HCT116 (cell line): ENCODE measurements at regions not wholly inside any gene's neighbourhood (a gene's known extent, or its start where the extent isn't known, plus 50 kb on each side); places are given as distances from the start of the nearest gene placed in this dataset.
"Not testable (repeated sequence)": the region's sequence is repeated elsewhere in the genome, so short reads cannot be mapped to it uniquely, and the experiment has no call there.

ENCODE experiments used
- ATAC-seq: fragments of 200-7000 bp; cut with Tn5 transposase; 2 replicates; pipeline ENCODE4 v1.9.1; 2020; ENCODE audit warnings: mild to moderate bottlenecking, moderate library complexity
- BruUV-seq: library from RNA; stranded (reverse); fragments of 400-500 nt; replicated peaks from 2 replicates; lab custom pipeline; 2021; lab: Mats Ljungman, UMichigan
- CTCF ChIA-PET: fragments of 300-600 bp; sonication (Branson Sonifier 250); formaldehyde crosslinking; loops from one replicate; lab custom pipeline; 2021; ENCODE audit warnings: antibody characterized with exemption; lab: Charles Lee
- POLR2A ChIA-PET: fragments of 300-600, 350-600 bp; sonication (Branson Sonifier 250); formaldehyde crosslinking; loops from one replicate; lab custom pipeline; 2021; ENCODE audit warnings: antibody characterized with exemption; lab: Charles Lee
- RAD21 ChIA-PET, 2 experiments: fragments of 300-600 bp; sonication (Branson Sonifier 250); formaldehyde crosslinking; loops; one replicate each; lab custom pipeline; 2023; ENCODE audit warnings: low total read pairs in 2 of 2; ENCODE audit not compliant: uncharacterized antibody in 2 of 2, unreplicated experiment in 2 of 2, low non-redundant PET in 1 of 2; lab: Charles Lee
- DNase-seq: peaks from one replicate; pipeline ENCODE4 v3.0.0-alpha.2; 2010; ENCODE audit warnings: low read depth, low spot score
- H2AFZ ChIP-seq: fragments of 200-600 bp; shearing (Covaris generic), sonication (generic); 2 replicates; pipeline ENCODE4 v1.6.1; 2017; ENCODE audit warnings: low read depth, mixed run types, mixed read lengths, antibody characterized with exemption, low read length; ENCODE audit not compliant: poor library complexity, severe bottlenecking
- H3K27ac ChIP-seq: 2 replicates; pipeline ENCODE4 v1.5.1; 2012; ENCODE audit warnings: low read depth, low read length
- H3K27me3 ChIP-seq: fragments of 200-600 bp; sonication (generic); 2 replicates; pipeline ENCODE4 v1.6.1; 2016; ENCODE audit warnings: mixed run types, low read length, mixed read lengths; ENCODE audit not compliant: insufficient read depth
- H3K36me3 ChIP-seq, 2 experiments: fragments of 200-500 bp in 1 of 2; fragments of 200-600 bp in 1 of 2; sonication (Bioruptor generic) in 1 of 2; sonication (generic) in 1 of 2; 2 replicates each; pipeline versions ENCODE4 v1.5.1 to v1.6.1; 2014 to 2016; ENCODE audit warnings: low read length in 2 of 2, inconsistent platforms in 1 of 2, mixed read lengths in 1 of 2, mixed run types in 1 of 2; ENCODE audit not compliant: insufficient read depth in 2 of 2, control insufficient read depth in 1 of 2
- H3K4me1 ChIP-seq, 2 experiments: fragments of 200-600 bp in 1 of 2; sonication (generic) in 1 of 2; 2 replicates each; pipeline versions ENCODE4 v1.5.1 to v1.6.1; 2012 to 2017; ENCODE audit warnings: low read length in 2 of 2, inconsistent platforms in 1 of 2, mild to moderate bottlenecking in 1 of 2, mixed read lengths in 1 of 2, mixed run types in 1 of 2, moderate library complexity in 1 of 2; ENCODE audit not compliant: insufficient read depth in 2 of 2, control insufficient read depth in 1 of 2
- H3K4me2 ChIP-seq: fragments of 200-600 bp; sonication (generic); 2 replicates; pipeline ENCODE4 v1.6.1; 2017; ENCODE audit warnings: mixed run types, low read length, mixed read lengths
- H3K4me3 ChIP-seq, 2 experiments: fragments of 200-600 bp in 1 of 2; sonication (generic) in 1 of 2; replicated peaks in 1 of 2; 2 replicates each; pipeline ENCODE4 v1.5.1; 2011 to 2016; ENCODE audit warnings: low read length in 2 of 2, control low read depth in 1 of 2, low read depth in 1 of 2, mild to moderate bottlenecking in 1 of 2, mixed read lengths in 1 of 2, mixed run types in 1 of 2
- H3K79me2 ChIP-seq: fragments of 200-600 bp; sonication (generic); 2 replicates; pipeline ENCODE4 v1.6.1; 2017; ENCODE audit warnings: mild to moderate bottlenecking, mixed run types, low read length, moderate library complexity, mixed read lengths; ENCODE audit not compliant: insufficient read depth
- H3K9ac ChIP-seq: fragments of 200-600 bp; sonication (generic); 2 replicates; pipeline ENCODE4 v1.6.1; 2016; ENCODE audit warnings: low read length, mixed read lengths
- H3K9me2 ChIP-seq: fragments of 200-600 bp; sonication (generic), shearing (Covaris generic); 2 replicates; pipeline ENCODE4 v1.6.1; 2017; ENCODE audit warnings: mixed run types, mild to moderate bottlenecking, moderate library complexity; ENCODE audit not compliant: insufficient read depth
- H3K9me3 ChIP-seq, 2 experiments: fragments of 200-500 bp in 1 of 2; fragments of 200-600 bp in 1 of 2; sonication (Bioruptor generic) in 1 of 2; sonication (generic) in 1 of 2; 2 replicates each; pipeline ENCODE4 v1.6.1; 2014 to 2017; ENCODE audit warnings: low read length in 2 of 2, mixed read lengths in 2 of 2, inconsistent platforms in 1 of 2, low read depth in 1 of 2, mild to moderate bottlenecking in 1 of 2, mixed run types in 1 of 2, moderate library complexity in 1 of 2; ENCODE audit not compliant: control insufficient read depth in 1 of 2, insufficient read depth in 1 of 2
- H4K20me1 ChIP-seq: fragments of 200-600 bp; sonication (generic), shearing (Covaris generic); 2 replicates; pipeline ENCODE4 v1.6.1; 2017; ENCODE audit warnings: mixed run types, mild to moderate bottlenecking, moderate library complexity; ENCODE audit not compliant: insufficient read depth
- ATF3 ChIP-seq: IDR thresholded peaks from 2 replicates; pipeline ENCODE4 v1.6.1; 2012
- CBX3 ChIP-seq: IDR thresholded peaks from 2 replicates; pipeline ENCODE4 v1.6.1; 2012; ENCODE audit warnings: low read depth
- CEBPB ChIP-seq: IDR thresholded peaks from 2 replicates; pipeline ENCODE4 v1.6.1; 2012; ENCODE audit warnings: low read depth
- EGR1 ChIP-seq: IDR thresholded peaks from 2 replicates; pipeline ENCODE4 v1.6.1; 2012; ENCODE audit warnings: low read depth
- ELF1 ChIP-seq: IDR thresholded peaks from 2 replicates; pipeline ENCODE4 v1.6.1; 2012; ENCODE audit warnings: low read depth, borderline replicate concordance
- EZH2 ChIP-seq: fragments of 200-600 bp; sonication (generic); IDR thresholded peaks from 2 replicates; pipeline ENCODE4 v1.6.1; 2017; ENCODE audit warnings: antibody characterized with exemption, mixed run types
- EZH2phosphoT487 ChIP-seq: fragments of 200-600 bp; IDR thresholded peaks from 2 replicates; pipeline ENCODE4 v1.6.1; 2018; ENCODE audit warnings: antibody characterized with exemption, borderline replicate concordance
- JUND ChIP-seq: IDR thresholded peaks from 2 replicates; pipeline ENCODE4 v1.6.1; 2012
- MAX ChIP-seq: IDR thresholded peaks from 2 replicates; pipeline ENCODE4 v1.6.1; 2012
- POLR2A ChIP-seq: IDR thresholded peaks from 2 replicates; pipeline ENCODE4 v1.7.0; 2011; ENCODE audit warnings: borderline replicate concordance; ENCODE audit not compliant: insufficient read depth, insufficient read length; ENCODE audit errors: extremely low read depth
- POLR2AphosphoS5 ChIP-seq: IDR thresholded peaks from 2 replicates; pipeline ENCODE4 v1.6.1; 2011; ENCODE audit warnings: mild to moderate bottlenecking, low read depth, low read length, moderate library complexity
- RAD21 ChIP-seq: IDR thresholded peaks from 2 replicates; pipeline ENCODE4 v1.6.1; 2012; ENCODE audit warnings: low read depth, mild to moderate bottlenecking
- SIN3A ChIP-seq: IDR thresholded peaks from 2 replicates; pipeline ENCODE4 v1.6.1; 2012; ENCODE audit warnings: low read depth
- SRF ChIP-seq: IDR thresholded peaks from 2 replicates; pipeline ENCODE4 v1.6.1; 2012; ENCODE audit warnings: low read depth
- TCF7L2 ChIP-seq: IDR thresholded peaks from 2 replicates; pipeline ENCODE4 v1.7.0; 2011; ENCODE audit warnings: borderline replicate concordance, inconsistent platforms; ENCODE audit not compliant: insufficient read depth, insufficient read length; ENCODE audit errors: extremely low read depth
- ZBTB33 ChIP-seq: IDR thresholded peaks from 2 replicates; pipeline ENCODE4 v1.6.1; 2011; ENCODE audit warnings: mild to moderate bottlenecking, low read length, moderate library complexity; ENCODE audit not compliant: insufficient replicate concordance; ENCODE audit errors: extremely low read depth
- ZNF274 ChIP-seq: fragments of 200-500 bp; sonication (Bioruptor generic); IDR thresholded peaks from 2 replicates; pipeline ENCODE4 v1.6.1; 2014; ENCODE audit warnings: mild to moderate bottlenecking, low read depth, low read length, inconsistent platforms
- intact Hi-C: fragments of 100-400 bp; cut with micrococcal nuclease; formaldehyde crosslinking; loops from 2 replicates; pipeline ENCODE4 v1.10.0; 2022
- TF ChIP-seq, protein P1 (sequence below), 3 experiments: fragments of 200-600 bp in 1 of 3; sonication (generic) in 1 of 3; IDR thresholded peaks in 2 of 3; conservative IDR thresholded peaks in 1 of 3; 2 replicates each; pipeline ENCODE4 v1.5.1; 2012 to 2017; ENCODE audit warnings: low read depth in 2 of 3, low read length in 2 of 3, antibody characterized with exemption in 1 of 3, borderline replicate concordance in 1 of 3, control low read depth in 1 of 3, mild to moderate bottlenecking in 1 of 3, mixed read lengths in 1 of 3, mixed run types in 1 of 3, moderate library complexity in 1 of 3; ENCODE audit not compliant: insufficient read depth in 1 of 3

- Histone ChIP-seq H3K27me3 (no peaks in the 10 kb centered on the region), H2AFZ (no peak overlapping the region), H4K20me1 (no peaks in the 10 kb centered on the region), H3K79me2 (no peaks in the 10 kb centered on the region), H3K4me3 (no peak overlapping the region), H3K27ac (no peak overlapping the region), H3K9ac (no peak overlapping the region), H3K36me3 (no peaks in the 10 kb centered on the region), H3K9me2 (no peaks in the 10 kb centered on the region), H3K4me2 (no peak overlapping the region), H3K9me3 (peaks cover 3 to 21% of the 10 kb centered on the region in 2 experiments; a peak in 2 of 4 replicates), H3K4me1 (no peaks in the 10 kb centered on the region)
- no peak for ATAC-seq
- no peak for DNase-seq
- ChIA-PET POLR2A (no interaction called here), RAD21 (no interaction called here), CTCF (no interaction called here)
- no TSS peak for BruUV-seq
- intact Hi-C loops = no loop called here
- no peak for TF ChIP-seq EGR1
- no peak for TF ChIP-seq EZH2
- TF ChIP-seq CEBPB = no peak
- no peak for TF ChIP-seq JUND
- no peak for TF ChIP-seq ZNF274
- TF ChIP-seq ELF1 = no peak
- TF ChIP-seq EZH2phosphoT487 = no peak
- TF ChIP-seq POLR2A = no peak
- TF ChIP-seq ZBTB33 = no peak
- no peak for TF ChIP-seq ATF3
- TF ChIP-seq CBX3 = no peak
- no peak for TF ChIP-seq POLR2AphosphoS5
- no peak for TF ChIP-seq SIN3A
- TF ChIP-seq TCF7L2 = no peak
- TF ChIP-seq, protein P1, sequence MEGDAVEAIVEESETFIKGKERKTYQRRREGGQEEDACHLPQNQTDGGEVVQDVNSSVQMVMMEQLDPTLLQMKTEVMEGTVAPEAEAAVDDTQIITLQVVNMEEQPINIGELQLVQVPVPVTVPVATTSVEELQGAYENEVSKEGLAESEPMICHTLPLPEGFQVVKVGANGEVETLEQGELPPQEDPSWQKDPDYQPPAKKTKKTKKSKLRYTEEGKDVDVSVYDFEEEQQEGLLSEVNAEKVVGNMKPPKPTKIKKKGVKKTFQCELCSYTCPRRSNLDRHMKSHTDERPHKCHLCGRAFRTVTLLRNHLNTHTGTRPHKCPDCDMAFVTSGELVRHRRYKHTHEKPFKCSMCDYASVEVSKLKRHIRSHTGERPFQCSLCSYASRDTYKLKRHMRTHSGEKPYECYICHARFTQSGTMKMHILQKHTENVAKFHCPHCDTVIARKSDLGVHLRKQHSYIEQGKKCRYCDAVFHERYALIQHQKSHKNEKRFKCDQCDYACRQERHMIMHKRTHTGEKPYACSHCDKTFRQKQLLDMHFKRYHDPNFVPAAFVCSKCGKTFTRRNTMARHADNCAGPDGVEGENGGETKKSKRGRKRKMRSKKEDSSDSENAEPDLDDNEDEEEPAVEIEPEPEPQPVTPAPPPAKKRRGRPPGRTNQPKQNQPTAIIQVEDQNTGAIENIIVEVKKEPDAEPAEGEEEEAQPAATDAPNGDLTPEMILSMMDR (IDR thresholded peaks at IDR 0.05 in 2 of 3, conservative IDR thresholded peaks at IDR 0.05 in 1 of 3; ENCODE audit: borderline replicate concordance in 1 of 3, insufficient read depth in 1 of 3, low read depth in 2 of 3, low read length in 2 of 3) = no peak
- TF ChIP-seq SRF = no peak
- TF ChIP-seq MAX = no peak
- TF ChIP-seq RAD21 = no peak
These were observed 602.1 kb upstream of the GOT2 start for GRCh38 chr16:59336136-59336695.

DNA sequence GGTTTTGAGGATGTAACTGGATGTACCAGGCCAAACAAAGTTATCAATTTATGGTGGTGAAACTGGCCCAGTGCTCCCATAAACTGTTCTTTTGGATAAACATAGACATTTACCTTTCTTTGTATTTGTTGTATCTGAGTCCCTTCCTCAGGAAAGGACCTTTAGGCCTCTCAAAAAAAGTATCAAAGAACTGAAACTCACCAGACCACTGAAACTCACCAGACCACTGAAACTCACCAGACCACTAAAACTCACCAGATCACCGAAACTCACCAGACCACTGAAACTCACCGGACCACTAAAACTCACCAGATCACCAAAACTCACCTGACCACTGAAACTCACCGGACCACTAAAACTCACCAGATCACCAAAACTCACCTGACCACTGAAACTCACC, 597.6 kb upstream of the GOT2 start:
- CTCF ChIA-PET, DNase-seq, H3K4me1 ChIP-seq, POLR2A ChIA-PET, H3K9me2 ChIP-seq, H4K20me1 ChIP-seq, RAD21 ChIA-PET, H3K79me2 ChIP-seq, BruUV-seq, H3K9ac ChIP-seq, H2AFZ ChIP-seq, intact Hi-C loops, H3K36me3 ChIP-seq, H3K27me3 ChIP-seq, ATAC-seq, H3K4me3 ChIP-seq, H3K4me2 ChIP-seq, H3K27ac ChIP-seq: not testable (repeated sequence)
- peaks cover 10 to 12% of the 10 kb centered on the region in 2 experiments; a peak in 2 of 4 replicates for H3K9me3 ChIP-seq
